Suppressor macrophage (primary cell): ENCODE measurements at regions not wholly inside any gene's neighbourhood (a gene's known extent, or its start where the extent isn't known, plus 50 kb on each side); places are given as distances from the start of the nearest gene placed in this dataset.

Source experiments
- DNase-seq, 4 experiments: peaks; one replicate each; pipeline ENCODE4 v3.0.0-alpha.2; 2020 to 2022

GRCh38 chr1:222031318-222031717, 289.4 kb upstream of the DUSP10 start:
- DNase-seq: no peak

- no peak for DNase-seq
Measured at GRCh38 chr1:222028676-222029075, 286.8 kb upstream of the DUSP10 start.

GRCh38 chr1:222028116-222028515, 286.2 kb upstream of the DUSP10 start:
- DNase-seq: no peak

- no peak for DNase-seq
Measured at GRCh38 chr1:222026280-222026679, 284.4 kb upstream of the DUSP10 start.

- no peak for DNase-seq
Measured at GRCh38 chr1:222023025-222023424, 281.1 kb upstream of the DUSP10 start.

- DNase-seq: no peak
Measured at GRCh38 chr1:222021129-222021528, 279.2 kb upstream of the DUSP10 start.

GRCh38 chr1:222020553-222020952, 278.7 kb upstream of the DUSP10 start:
- no peak for DNase-seq

GRCh38 chr1:222019029-222019428, 277.1 kb upstream of the DUSP10 start:
- DNase-seq: no peak

- DNase-seq: no peak
Measured at GRCh38 chr1:222018041-222018440, 276.2 kb upstream of the DUSP10 start.

GRCh38 chr1:222015686-222016085, 273.8 kb upstream of the DUSP10 start:
- no peak for DNase-seq

- DNase-seq: no peak
Measured at GRCh38 chr1:222014001-222014400, 272.1 kb upstream of the DUSP10 start.

GRCh38 chr1:222012816-222013215, 270.9 kb upstream of the DUSP10 start:
- no peak for DNase-seq

- no peak for DNase-seq
Measured at GRCh38 chr1:222010306-222010705, 268.4 kb upstream of the DUSP10 start.

GRCh38 chr1:222009105-222009730, 267.3 kb upstream of the DUSP10 start:
- DNase-seq: peak in 3 of 4 experiments; percentile 11 to 36 (median 21)

GRCh38 chr1:222006715-222007114, 264.8 kb upstream of the DUSP10 start:
- DNase-seq: no peak

- no peak for DNase-seq
Measured at GRCh38 chr1:222004784-222005183, 262.9 kb upstream of the DUSP10 start.

GRCh38 chr1:222004034-222004433, 262.1 kb upstream of the DUSP10 start:
- no peak for DNase-seq

- DNase-seq: no peak
Measured at GRCh38 chr1:222002503-222002902, 260.6 kb upstream of the DUSP10 start.

- no peak for DNase-seq
Measured at GRCh38 chr1:222000131-222000530, 258.2 kb upstream of the DUSP10 start.

GRCh38 chr1:221998781-221999180, 256.9 kb upstream of the DUSP10 start:
- peak in 1 of 4 experiments; percentile 8 for DNase-seq

GRCh38 chr1:221998186-221998612, 256.3 kb upstream of the DUSP10 start:
- no peak for DNase-seq

GRCh38 chr1:221997012-221997411, 255.1 kb upstream of the DUSP10 start:
- peak; percentile 46 to 80 (median 70) for DNase-seq

- peak in 3 of 4 experiments; percentile 30 to 73 (median 72) for DNase-seq
Measured at GRCh38 chr1:221994939-221995338, 253.1 kb upstream of the DUSP10 start.

GRCh38 chr1:221994274-221994698, 252.4 kb upstream of the DUSP10 start:
- DNase-seq: peak; percentile 48 to 72 (median 64)

GRCh38 chr1:221993444-221993948, 251.6 kb upstream of the DUSP10 start:
- no peak for DNase-seq
